ENCODE measurements at regions not wholly inside any gene's neighbourhood (a gene's known extent, or its start where the extent isn't known, plus 50 kb on each side); places are given as distances from the start of the nearest gene placed in this dataset.

DNA sequence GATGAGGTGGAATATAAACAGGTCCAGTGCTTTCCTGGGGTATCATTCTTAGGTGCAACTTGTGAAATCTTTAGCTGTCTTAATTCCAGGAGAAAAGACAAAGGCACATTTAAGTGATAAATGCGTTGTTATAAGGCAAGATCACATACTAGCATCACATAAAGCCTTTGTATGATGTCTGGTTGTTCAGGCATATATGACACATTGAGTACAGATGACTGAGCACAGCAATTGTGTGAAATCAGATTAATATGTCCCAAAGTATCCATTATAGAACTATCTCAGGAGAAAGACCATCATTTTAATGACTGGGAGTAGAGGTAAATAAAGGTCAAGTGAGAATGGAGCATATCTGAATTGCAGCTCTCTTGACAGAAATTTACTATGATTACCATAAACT lies 205.1 kb downstream of the PTGER3 start:
- no CpG with 5 or more reads among the region's 1 CpG for WGBS (ENCODE audit: extremely low coverage, insufficient read length, low lambda C conversion rate)
- H3K36me3 Mint-ChIP-seq (ENCODE audit: insufficient read depth in 1 of 3, low read depth in 3 of 3) = no peaks in the 10 kb centered on the region; a peak in 1 of 7 replicates
- H3K4me2 ChIP-seq (ENCODE audit: insufficient read depth, insufficient read length, low read length) = no peak overlapping the region

More for the DNA sequence above, 205.1 kb downstream of the PTGER3 start:
- Histone ChIP-seq H3K9ac (ENCODE audit: extremely low read depth, insufficient read length, low read length) (no peak overlapping the region), H3K27ac (ENCODE audit: insufficient read length, low read depth, low read length) (no peak overlapping the region), H3K27me3 (ENCODE audit: insufficient read depth, low read length) (no peaks in the 10 kb centered on the region), H4K5ac (ENCODE audit: insufficient read length, low read depth, low read length) (no peak overlapping the region), H3K18ac (ENCODE audit: insufficient read length, low read depth, low read length) (no peak overlapping the region), H3K23ac (ENCODE audit: insufficient read length, low read depth, low read length) (no peak overlapping the region), H3K56ac (ENCODE audit: insufficient read length, low read depth, low read length) (no peak overlapping the region), H3K79me1 (ENCODE audit: insufficient read depth, low read depth, low read length, poor library complexity, severe bottlenecking) (no peaks in the 10 kb centered on the region), H3K23me2 (ENCODE audit: insufficient read length, low read depth, low read length, poor library complexity, severe bottlenecking) (no peaks in the 10 kb centered on the region), H4K20me1 (ENCODE audit: control insufficient read depth, insufficient read depth, insufficient read length) (no peaks in the 10 kb centered on the region), H2AFZ (ENCODE audit: low read length) (no peak overlapping the region), H3T11ph (ENCODE audit: low read length) (no peak overlapping the region), H2BK120ac (ENCODE audit: low read depth, low read length, poor library complexity, severe bottlenecking) (no peak overlapping the region), H2BK15ac (ENCODE audit: low read depth, low read length) (no peak overlapping the region), H3K4ac (ENCODE audit: low read depth, low read length) (no peak overlapping the region), H3K79me2 (ENCODE audit: insufficient read depth, low read length) (no peaks in the 10 kb centered on the region), H3K4me1 (ENCODE audit: insufficient read depth, low read length) (peaks cover 3% of the 10 kb centered on the region; the same call in 1 of the 2 replicates), H4K8ac (replicated peaks; ENCODE audit: insufficient read length, low read depth, low read length) (no peak overlapping the region), H3K14ac (ENCODE audit: insufficient read depth, low read length) (no peak overlapping the region), H2BK12ac (ENCODE audit: insufficient read length, low read depth, low read length) (no peak overlapping the region), H2BK5ac (ENCODE audit: insufficient read length, low read length) (no peak overlapping the region), H4K91ac (ENCODE audit: insufficient read length, low read depth, low read length) (no peak overlapping the region), H2AK5ac (ENCODE audit: insufficient read length, low read length) (no peak overlapping the region), H2BK20ac (ENCODE audit: low read depth, low read length, poor library complexity, severe bottlenecking) (no peak overlapping the region), H3K9me3 (ENCODE audit: control insufficient read depth, low read depth, low read length) (no peaks in the 10 kb centered on the region)
- H3K4me1 Mint-ChIP-seq = peaks cover 9 to 12% of the 10 kb centered on the region in 2 experiments
- H3K27ac Mint-ChIP-seq = no peak overlapping the region
- DNase-seq = no peak
- H3K4me3 Mint-ChIP-seq = no peak overlapping the region
- TF ChIP-seq, protein P1, sequence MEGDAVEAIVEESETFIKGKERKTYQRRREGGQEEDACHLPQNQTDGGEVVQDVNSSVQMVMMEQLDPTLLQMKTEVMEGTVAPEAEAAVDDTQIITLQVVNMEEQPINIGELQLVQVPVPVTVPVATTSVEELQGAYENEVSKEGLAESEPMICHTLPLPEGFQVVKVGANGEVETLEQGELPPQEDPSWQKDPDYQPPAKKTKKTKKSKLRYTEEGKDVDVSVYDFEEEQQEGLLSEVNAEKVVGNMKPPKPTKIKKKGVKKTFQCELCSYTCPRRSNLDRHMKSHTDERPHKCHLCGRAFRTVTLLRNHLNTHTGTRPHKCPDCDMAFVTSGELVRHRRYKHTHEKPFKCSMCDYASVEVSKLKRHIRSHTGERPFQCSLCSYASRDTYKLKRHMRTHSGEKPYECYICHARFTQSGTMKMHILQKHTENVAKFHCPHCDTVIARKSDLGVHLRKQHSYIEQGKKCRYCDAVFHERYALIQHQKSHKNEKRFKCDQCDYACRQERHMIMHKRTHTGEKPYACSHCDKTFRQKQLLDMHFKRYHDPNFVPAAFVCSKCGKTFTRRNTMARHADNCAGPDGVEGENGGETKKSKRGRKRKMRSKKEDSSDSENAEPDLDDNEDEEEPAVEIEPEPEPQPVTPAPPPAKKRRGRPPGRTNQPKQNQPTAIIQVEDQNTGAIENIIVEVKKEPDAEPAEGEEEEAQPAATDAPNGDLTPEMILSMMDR (conservative IDR thresholded peaks at IDR 0.05) = no peak
- peaks cover 0 to 10% of the 10 kb centered on the region in 2 experiments; a peak in 4 of 5 replicates for H3K9me3 Mint-ChIP-seq
- no peaks in the 10 kb centered on the region for H3K27me3 Mint-ChIP-seq (ENCODE audit: low read depth)

All from H9 (cell line).